DND-41 (cell line): ENCODE measurements at regions not wholly inside any gene's neighbourhood (a gene's known extent, or its start where the extent isn't known, plus 50 kb on each side); places are given as distances from the start of the nearest gene placed in this dataset.

Experiments
- ATAC-seq: fragments of 200-7000 bp; cut with Tn5 transposase; 3 replicates; pipeline ENCODE4 v1.9.1; 2021; ENCODE audit warnings: low read depth; ENCODE audit not compliant: insufficient read depth
- DNase-seq: peaks from one replicate; pipeline ENCODE4 v3.0.0-alpha.2; 2020
- H2AFZ ChIP-seq: 2 replicates; pipeline ENCODE4 v1.6.0; 2012; ENCODE audit warnings: low read depth, low read length
- H3K27ac ChIP-seq: 2 replicates; pipeline ENCODE4 v1.5.1; 2012; ENCODE audit warnings: low read length, inconsistent platforms
- H3K27me3 ChIP-seq: fragments of 200-600 bp; sonication (generic); 2 replicates; pipeline ENCODE4 v1.6.0; 2012; ENCODE audit warnings: low read length, mild to moderate bottlenecking, inconsistent platforms; ENCODE audit not compliant: insufficient read depth, poor library complexity
- H3K36me3 ChIP-seq: 2 replicates; pipeline ENCODE4 v1.5.1; 2012; ENCODE audit warnings: low read length, inconsistent platforms; ENCODE audit not compliant: insufficient read depth
- H3K4me1 ChIP-seq: 2 replicates; pipeline ENCODE4 v1.5.1; 2012; ENCODE audit warnings: mild to moderate bottlenecking, low read length; ENCODE audit not compliant: insufficient read depth
- H3K4me2 ChIP-seq: 2 replicates; pipeline ENCODE4 v1.6.0; 2012; ENCODE audit warnings: mild to moderate bottlenecking, moderate library complexity, low read length, inconsistent platforms; ENCODE audit not compliant: insufficient read depth
- H3K4me3 ChIP-seq, 2 experiments: fragments of 200-600 bp in 1 of 2; shearing (Covaris generic) in 1 of 2; 2 replicates each; pipeline ENCODE4 v1.5.1; 2012 to 2016; ENCODE audit warnings: inconsistent platforms in 2 of 2, low read length in 2 of 2, mild to moderate bottlenecking in 2 of 2, low read depth in 1 of 2, moderate library complexity in 1 of 2
- H3K79me2 ChIP-seq: 2 replicates; pipeline ENCODE4 v1.6.0; 2012; ENCODE audit warnings: low read length, inconsistent platforms; ENCODE audit not compliant: insufficient read depth
- H3K9ac ChIP-seq: 2 replicates; pipeline ENCODE4 v1.6.0; 2012; ENCODE audit warnings: low read depth, mild to moderate bottlenecking, inconsistent platforms, low read length, moderate library complexity
- H3K9me3 ChIP-seq: 2 replicates; pipeline ENCODE4 v1.5.1; 2012; ENCODE audit warnings: low read length, moderate library complexity, mild to moderate bottlenecking, inconsistent platforms; ENCODE audit not compliant: insufficient read depth, severe bottlenecking
- H4K20me1 ChIP-seq: 2 replicates; pipeline ENCODE4 v1.6.0; 2012; ENCODE audit warnings: low read length; ENCODE audit not compliant: insufficient read depth
- EZH2 ChIP-seq: IDR thresholded peaks from 3 replicates; pipeline ENCODE4 v1.6.1; 2012; ENCODE audit warnings: borderline replicate concordance, low read depth, mild to moderate bottlenecking, moderate library complexity, low read length, inconsistent platforms; ENCODE audit not compliant: severe bottlenecking
- TF ChIP-seq, protein P1 (sequence below): IDR thresholded peaks from 2 replicates; pipeline ENCODE4 v1.5.1; 2012; ENCODE audit warnings: borderline replicate concordance, low read length, moderate library complexity, mild to moderate bottlenecking; ENCODE audit not compliant: poor library complexity, severe bottlenecking; ENCODE audit errors: extremely low read depth

DNA sequence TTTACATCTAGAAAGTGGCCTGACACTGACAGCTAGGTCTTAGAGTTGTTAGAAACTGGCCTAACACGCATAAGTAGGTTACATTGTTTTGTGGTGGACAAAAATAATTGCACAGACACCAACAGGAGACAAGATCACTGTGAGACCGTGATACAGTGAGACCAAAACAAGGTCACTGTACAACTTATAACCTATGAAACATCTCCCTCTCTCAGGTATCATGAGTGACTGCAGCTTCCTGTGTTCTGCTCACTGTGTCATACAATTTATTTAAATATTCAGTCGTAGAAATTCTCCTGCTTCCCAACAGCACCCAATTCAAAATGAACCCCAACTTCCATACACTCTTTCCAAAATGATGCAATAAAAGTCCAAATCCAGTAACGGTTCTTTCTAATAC, 2165.2 kb downstream of the PCDH9 start:
- no peak overlapping the region for H3K27ac ChIP-seq
- no peak overlapping the region for H3K9ac ChIP-seq
- ATAC-seq (no peak), DNase-seq (no peak)
- H4K20me1 ChIP-seq, result no peaks in the 10 kb centered on the region
- no peak overlapping the region for H2AFZ ChIP-seq
- H3K27me3 ChIP-seq, result no peaks in the 10 kb centered on the region
- no peak overlapping the region for H3K4me2 ChIP-seq
- TF ChIP-seq EZH2, result no peak
- TF ChIP-seq, protein P1, sequence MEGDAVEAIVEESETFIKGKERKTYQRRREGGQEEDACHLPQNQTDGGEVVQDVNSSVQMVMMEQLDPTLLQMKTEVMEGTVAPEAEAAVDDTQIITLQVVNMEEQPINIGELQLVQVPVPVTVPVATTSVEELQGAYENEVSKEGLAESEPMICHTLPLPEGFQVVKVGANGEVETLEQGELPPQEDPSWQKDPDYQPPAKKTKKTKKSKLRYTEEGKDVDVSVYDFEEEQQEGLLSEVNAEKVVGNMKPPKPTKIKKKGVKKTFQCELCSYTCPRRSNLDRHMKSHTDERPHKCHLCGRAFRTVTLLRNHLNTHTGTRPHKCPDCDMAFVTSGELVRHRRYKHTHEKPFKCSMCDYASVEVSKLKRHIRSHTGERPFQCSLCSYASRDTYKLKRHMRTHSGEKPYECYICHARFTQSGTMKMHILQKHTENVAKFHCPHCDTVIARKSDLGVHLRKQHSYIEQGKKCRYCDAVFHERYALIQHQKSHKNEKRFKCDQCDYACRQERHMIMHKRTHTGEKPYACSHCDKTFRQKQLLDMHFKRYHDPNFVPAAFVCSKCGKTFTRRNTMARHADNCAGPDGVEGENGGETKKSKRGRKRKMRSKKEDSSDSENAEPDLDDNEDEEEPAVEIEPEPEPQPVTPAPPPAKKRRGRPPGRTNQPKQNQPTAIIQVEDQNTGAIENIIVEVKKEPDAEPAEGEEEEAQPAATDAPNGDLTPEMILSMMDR, result no peak
- peaks cover 3% of the 10 kb centered on the region for H3K9me3 ChIP-seq
- no peaks in the 10 kb centered on the region for H3K79me2 ChIP-seq
- no peak overlapping the region for H3K4me3 ChIP-seq
- H3K4me1 ChIP-seq, result no peaks in the 10 kb centered on the region
- no peaks in the 10 kb centered on the region for H3K36me3 ChIP-seq

DNA sequence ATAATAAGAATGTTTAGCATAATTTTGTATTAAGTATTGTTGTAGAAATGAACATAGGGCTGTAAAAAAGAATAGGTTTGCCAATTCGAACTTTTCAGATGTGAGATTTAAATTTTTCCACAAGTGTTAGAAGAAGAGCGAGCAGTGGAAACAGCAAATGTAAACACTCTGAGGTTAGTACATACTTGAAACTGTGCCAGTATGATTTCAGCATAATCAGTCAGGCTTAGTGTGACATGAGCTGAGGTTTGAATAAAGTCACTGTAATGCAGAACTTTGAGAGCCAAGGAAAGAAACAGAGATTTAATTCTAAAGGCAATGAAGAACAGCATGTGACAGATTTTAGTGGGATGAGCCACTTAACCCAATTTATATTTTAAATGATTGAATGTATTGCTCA, 2166.4 kb downstream of the PCDH9 start:
- no peak for DNase-seq
- no peaks in the 10 kb centered on the region for H3K79me2 ChIP-seq

DNA sequence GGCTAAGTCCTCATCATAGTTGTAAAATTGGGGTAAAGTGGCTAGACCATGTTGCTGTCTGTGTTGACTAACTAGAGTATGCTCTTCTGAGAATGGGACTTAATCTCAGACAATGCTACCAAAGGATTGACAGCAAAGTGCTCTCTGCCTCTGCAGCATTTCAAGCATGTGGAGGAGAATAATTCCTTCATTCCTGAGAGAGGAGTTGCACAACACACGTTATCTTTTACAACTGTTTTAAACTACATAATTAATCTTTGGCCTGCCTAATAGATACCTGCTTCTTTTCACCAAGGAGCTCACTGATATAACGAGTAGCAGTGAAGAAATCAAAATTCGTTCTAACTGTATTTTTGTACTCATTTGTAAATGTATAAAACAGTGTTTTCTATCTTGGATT, 2172.2 kb downstream of the PCDH9 start:
- Histone ChIP-seq H3K36me3 (no peaks in the 10 kb centered on the region), H3K9me3 (no peaks in the 10 kb centered on the region), H3K79me2 (no peaks in the 10 kb centered on the region), H3K9ac (no peak overlapping the region), H4K20me1 (no peaks in the 10 kb centered on the region), H3K27me3 (no peaks in the 10 kb centered on the region), H3K4me1 (no peaks in the 10 kb centered on the region), H3K4me3 (no peak overlapping the region), H3K27ac (no peak overlapping the region), H3K4me2 (no peak overlapping the region), H2AFZ (no peak overlapping the region)
- TF ChIP-seq, protein P1, result no peak
- TF ChIP-seq EZH2, result no peak
- DNase-seq, result no peak
- no peak for ATAC-seq

More for the DNA sequence above, 2166.4 kb downstream of the PCDH9 start:
- Histone ChIP-seq H3K4me1 (no peaks in the 10 kb centered on the region), H3K27me3 (no peaks in the 10 kb centered on the region), H3K4me3 (no peak overlapping the region), H2AFZ (no peak overlapping the region), H3K27ac (no peak overlapping the region), H3K36me3 (no peaks in the 10 kb centered on the region), H4K20me1 (no peaks in the 10 kb centered on the region), H3K4me2 (no peak overlapping the region), H3K9ac (no peak overlapping the region), H3K9me3 (peaks cover 3% of the 10 kb centered on the region)
- no peak for ATAC-seq
- no peak for TF ChIP-seq EZH2
- TF ChIP-seq, protein P1, result no peak

DNA sequence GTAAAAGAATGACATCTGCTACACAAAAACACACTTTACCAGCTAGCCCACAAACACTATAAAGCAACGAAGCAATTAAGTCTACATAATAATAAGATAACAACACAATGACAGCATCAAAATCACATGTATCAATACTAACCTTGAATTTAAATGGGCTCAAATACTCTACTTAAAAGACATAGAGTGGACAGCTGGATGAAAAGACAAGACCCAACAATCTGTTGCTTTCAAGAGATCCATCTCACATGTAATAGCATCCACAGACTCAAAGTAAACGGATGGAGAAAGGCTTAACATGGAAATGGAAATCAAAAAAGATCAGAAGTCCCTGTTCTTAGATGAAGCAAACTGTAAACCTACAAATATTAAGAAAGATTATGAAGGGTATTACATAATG, 2175.9 kb downstream of the PCDH9 start:
- no peaks in the 10 kb centered on the region for H3K4me1 ChIP-seq
- ATAC-seq, result no peak
- no peaks in the 10 kb centered on the region for H3K36me3 ChIP-seq
- H3K9ac ChIP-seq, result no peak overlapping the region
- no peak overlapping the region for H3K4me3 ChIP-seq
- H3K79me2 ChIP-seq, result no peaks in the 10 kb centered on the region
- H3K9me3 ChIP-seq, result no peaks in the 10 kb centered on the region
- H3K27me3 ChIP-seq, result no peaks in the 10 kb centered on the region
- no peak overlapping the region for H3K4me2 ChIP-seq
- DNase-seq, result no peak
- TF ChIP-seq, protein P1, result no peak
- no peak for TF ChIP-seq EZH2
- no peak overlapping the region for H3K27ac ChIP-seq
- no peak overlapping the region for H2AFZ ChIP-seq
- H4K20me1 ChIP-seq, result no peaks in the 10 kb centered on the region
